Fibroblast of lung (primary cell): ENCODE measurements at regions not wholly inside any gene's neighbourhood (a gene's known extent, or its start where the extent isn't known, plus 50 kb on each side); places are given as distances from the start of the nearest gene placed in this dataset.

Source experiments
- DNase-seq, 2 donors: peaks; one replicate each; pipeline versions ENCODE4 v3.0.0 to v3.0.0-alpha.2; 2010; ENCODE audit warnings: low read depth in 2 of 2
- H2AFZ ChIP-seq: 2 replicates; pipeline ENCODE4 v1.5.1; 2012; ENCODE audit warnings: low read length, control low read depth, inconsistent platforms
- H3K27ac ChIP-seq: 2 replicates; pipeline ENCODE4 v1.5.1; 2011; ENCODE audit warnings: low read length, control low read depth; ENCODE audit not compliant: insufficient read depth
- H3K27me3 ChIP-seq: 2 replicates; pipeline ENCODE4 v1.5.1; 2011; ENCODE audit warnings: mild to moderate bottlenecking, low read length; ENCODE audit not compliant: control insufficient read depth, insufficient read depth
- H3K36me3 ChIP-seq: 2 replicates; pipeline ENCODE4 v1.5.1; 2011; ENCODE audit warnings: low read length; ENCODE audit not compliant: control insufficient read depth, insufficient read depth
- H3K4me1 ChIP-seq: 2 replicates; pipeline ENCODE4 v1.5.1; 2011; ENCODE audit warnings: low read length; ENCODE audit not compliant: control insufficient read depth, insufficient read depth; ENCODE audit errors: extremely low read depth
- H3K4me2 ChIP-seq: 2 replicates; pipeline ENCODE4 v1.5.1; 2011; ENCODE audit warnings: low read length, control low read depth; ENCODE audit not compliant: insufficient read depth; ENCODE audit errors: extremely low read depth
- H3K4me3 ChIP-seq, 4 experiments: fragments of 200-600 bp in 1 of 4; sonication (generic) in 1 of 4; replicated peaks in 1 of 4; 2 replicates each; pipeline ENCODE4 v1.5.1; 2011 to 2016; ENCODE audit warnings: low read length in 4 of 4, low read depth in 3 of 4, mild to moderate bottlenecking in 3 of 4, control low read depth in 2 of 4, inconsistent platforms in 1 of 4, mixed read lengths in 1 of 4; ENCODE audit not compliant: insufficient read depth in 1 of 4; ENCODE audit errors: control extremely low read depth in 1 of 4
- H3K79me2 ChIP-seq: 2 replicates; pipeline ENCODE4 v1.5.1; 2012; ENCODE audit warnings: mild to moderate bottlenecking, low read length, inconsistent platforms; ENCODE audit not compliant: control insufficient read depth, insufficient read depth
- H3K9ac ChIP-seq: 2 replicates; pipeline ENCODE4 v1.5.1; 2011; ENCODE audit warnings: mild to moderate bottlenecking, low read length, control low read depth; ENCODE audit not compliant: insufficient read depth
- H3K9me3 ChIP-seq: 2 replicates; pipeline ENCODE4 v1.5.1; 2012; ENCODE audit warnings: low read depth, low read length; ENCODE audit not compliant: control insufficient read depth, insufficient read depth
- H4K20me1 ChIP-seq: 2 replicates; pipeline ENCODE4 v1.5.1; 2011; ENCODE audit warnings: low read length; ENCODE audit not compliant: control insufficient read depth, insufficient read depth; ENCODE audit errors: extremely low read depth
- CTCF ChIP-seq, 2 donors: IDR thresholded peaks in 1 of 2; conservative IDR thresholded peaks in 1 of 2; 1 replicate in 1 of 2; 2 replicates in 1 of 2; pipeline ENCODE4 v1.5.1; 2011 to 2012; ENCODE audit warnings: low read length in 2 of 2, control low read depth in 1 of 2, inconsistent platforms in 1 of 2, low read depth in 1 of 2, mild to moderate bottlenecking in 1 of 2
- EZH2 ChIP-seq: IDR thresholded peaks from 2 replicates; pipeline ENCODE4 v1.5.1; 2012; ENCODE audit warnings: low read length, control low read depth, mild to moderate bottlenecking; ENCODE audit errors: missing control alignments

- Histone ChIP-seq H3K9ac (no peak overlapping the region), H3K27ac (no peak overlapping the region), H3K4me1 (no peaks in the 10 kb centered on the region), H3K4me3 (no peak overlapping the region), H3K36me3 (no peaks in the 10 kb centered on the region), H3K79me2 (no peaks in the 10 kb centered on the region), H3K27me3 (no peaks in the 10 kb centered on the region), H3K9me3 (no peaks in the 10 kb centered on the region), H4K20me1 (no peaks in the 10 kb centered on the region), H3K4me2 (no peak overlapping the region), H2AFZ (no peak overlapping the region)
- DNase-seq, result no peak
- no peak for TF ChIP-seq CTCF (conservative IDR thresholded peaks at IDR 0.05 in 1 of 2, IDR thresholded peaks at IDR 0.05 in 1 of 2; ENCODE audit: low read depth in 1 of 2, low read length in 2 of 2)
- no peak for TF ChIP-seq EZH2
Observed at GRCh38 chr18:1350931-1351450, 446.3 kb downstream of the ADCYAP1 start.

- no peak overlapping the region for H3K4me2 ChIP-seq
- no peak overlapping the region for H2AFZ ChIP-seq
- no peak overlapping the region for H3K27ac ChIP-seq
- no peaks in the 10 kb centered on the region for H4K20me1 ChIP-seq
- no peaks in the 10 kb centered on the region for H3K9me3 ChIP-seq
- H3K4me3 ChIP-seq, result no peak overlapping the region
- H3K27me3 ChIP-seq, result no peaks in the 10 kb centered on the region
- TF ChIP-seq CTCF (conservative IDR thresholded peaks at IDR 0.05 in 1 of 2, IDR thresholded peaks at IDR 0.05 in 1 of 2; ENCODE audit: low read depth in 1 of 2, low read length in 2 of 2) (no peak), EZH2 (no peak)
- H3K9ac ChIP-seq, result no peak overlapping the region
- no peaks in the 10 kb centered on the region for H3K4me1 ChIP-seq
- H3K79me2 ChIP-seq, result no peaks in the 10 kb centered on the region
- DNase-seq, result no peak
- no peaks in the 10 kb centered on the region for H3K36me3 ChIP-seq
Observed at GRCh38 chr18:1353025-1353424, 448.4 kb downstream of the ADCYAP1 start.

GRCh38 chr18:1357724-1358123 lies 453.1 kb downstream of the ADCYAP1 start:
- H3K9me3 ChIP-seq, result no peaks in the 10 kb centered on the region
- H2AFZ ChIP-seq, result no peak overlapping the region
- no peaks in the 10 kb centered on the region for H3K79me2 ChIP-seq
- TF ChIP-seq CTCF (conservative IDR thresholded peaks at IDR 0.05 in 1 of 2, IDR thresholded peaks at IDR 0.05 in 1 of 2; ENCODE audit: low read depth in 1 of 2, low read length in 2 of 2) (no peak), EZH2 (no peak)
- H3K4me3 ChIP-seq, result no peak overlapping the region
- DNase-seq, result no peak
- no peaks in the 10 kb centered on the region for H4K20me1 ChIP-seq
- no peaks in the 10 kb centered on the region for H3K36me3 ChIP-seq
- no peak overlapping the region for H3K4me2 ChIP-seq
- H3K27me3 ChIP-seq, result no peaks in the 10 kb centered on the region
- H3K9ac ChIP-seq, result no peak overlapping the region
- H3K4me1 ChIP-seq, result no peaks in the 10 kb centered on the region
- no peak overlapping the region for H3K27ac ChIP-seq
